Tibial artery (tissue), 4 donors: ENCODE measurements at regions not wholly inside any gene's neighbourhood (a gene's known extent, or its start where the extent isn't known, plus 50 kb on each side); places are given as distances from the start of the nearest gene placed in this dataset.

Experiments used
- DNase-seq, 2 donors: peaks; one replicate each; pipeline ENCODE4 v3.0.0-alpha.2; 2019
- H3K27ac ChIP-seq, 2 donors: fragments of 200-600 bp; sonication (generic) in 1 of 2; 1 replicate in 1 of 2; 2 replicates in 1 of 2; pipeline ENCODE4 v1.5.1; 2018 to 2019; ENCODE audit warnings: mild to moderate bottlenecking in 1 of 2
- H3K27me3 ChIP-seq, 2 donors: fragments of 200-600 bp; sonication (generic) in 1 of 2; one replicate each; pipeline versions ENCODE4 v1.5.1 to v1.6.0; 2016 to 2019
- H3K36me3 ChIP-seq, 3 donors: fragments of 200-600 bp; sonication (generic) in 2 of 3; one replicate each; pipeline ENCODE4 v1.5.1; 2016 to 2019; ENCODE audit warnings: mild to moderate bottlenecking in 2 of 3
- H3K4me1 ChIP-seq, 4 donors: fragments of 200-600 bp; sonication (generic) in 2 of 4; 1 replicate in 3 of 4; 2 replicates in 1 of 4; pipeline ENCODE4 v1.5.1; 2016 to 2019
- H3K4me3 ChIP-seq, 2 donors: fragments of 200-600 bp; sonication (generic) in 1 of 2; 1 replicate in 1 of 2; 2 replicates in 1 of 2; pipeline ENCODE4 v1.5.1; 2018 to 2019; ENCODE audit warnings: mild to moderate bottlenecking in 2 of 2
- H3K9me3 ChIP-seq, 3 donors: fragments of 200-600 bp; sonication (generic) in 1 of 3; one replicate each; pipeline ENCODE4 v1.5.1; 2016 to 2019
- CTCF ChIP-seq, 2 experiments: fragments of 200-600 bp in 1 of 2; fragments of 450-650 bp in 1 of 2; IDR thresholded peaks; one replicate each; pipeline ENCODE4 v1.5.1; 2017 to 2019; ENCODE audit warnings: antibody characterized with exemption in 2 of 2, mild to moderate bottlenecking in 1 of 2, moderate library complexity in 1 of 2
- intact Hi-C: fragments of 100-400 bp; cut with DNase I; formaldehyde crosslinking; loops from one replicate; pipeline ENCODE4 v1.15.0; 2023; ENCODE audit warnings: low total_unique reads

GRCh38 chr14:80381807-80382363 is 170.6 kb upstream of the DIO2 start:
- Histone ChIP-seq H3K36me3 (no peaks in the 10 kb centered on the region), H3K4me1 (peaks cover 0 to under 1% (median 0%) of the 10 kb centered on the region in 4 donors), H3K27me3 (no peaks in the 10 kb centered on the region), H3K9me3 (no peaks in the 10 kb centered on the region), H3K27ac (no peak overlapping the region), H3K4me3 (no peak overlapping the region)
- intact Hi-C loops = no loop called here
- no peak for TF ChIP-seq CTCF (IDR thresholded peaks at IDR 0.05)
- DNase-seq = no peak

GRCh38 chr14:80379035-80379434 is 167.7 kb upstream of the DIO2 start:
- Histone ChIP-seq H3K36me3 (no peaks in the 10 kb centered on the region), H3K4me1 (no peaks in the 10 kb centered on the region), H3K27ac (no peak overlapping the region), H3K27me3 (no peaks in the 10 kb centered on the region), H3K4me3 (no peak overlapping the region), H3K9me3 (no peaks in the 10 kb centered on the region)
- intact Hi-C loops = no loop called here
- TF ChIP-seq CTCF (IDR thresholded peaks at IDR 0.05) = no peak
- no peak for DNase-seq

GRCh38 chr14:80378084-80378690 is 166.9 kb upstream of the DIO2 start:
- H3K27ac ChIP-seq = no peak overlapping the region
- H3K4me1 ChIP-seq = no peaks in the 10 kb centered on the region
- no peaks in the 10 kb centered on the region for H3K36me3 ChIP-seq
- no peaks in the 10 kb centered on the region for H3K9me3 ChIP-seq
- DNase-seq = no peak
- no peaks in the 10 kb centered on the region for H3K27me3 ChIP-seq
- intact Hi-C loops = no loop called here
- no peak overlapping the region for H3K4me3 ChIP-seq
- TF ChIP-seq CTCF (IDR thresholded peaks at IDR 0.05) = no peak

- TF ChIP-seq CTCF (IDR thresholded peaks at IDR 0.05) = no peak
- Histone ChIP-seq H3K4me1 (no peaks in the 10 kb centered on the region), H3K27ac (no peak overlapping the region), H3K36me3 (no peaks in the 10 kb centered on the region), H3K27me3 (no peaks in the 10 kb centered on the region), H3K9me3 (no peaks in the 10 kb centered on the region), H3K4me3 (no peak overlapping the region)
- intact Hi-C loops = no loop called here
- no peak for DNase-seq
Observed at GRCh38 chr14:80364816-80365215, 153.5 kb upstream of the DIO2 start.

GRCh38 chr14:80364274-80364673 is 153.0 kb upstream of the DIO2 start:
- Histone ChIP-seq H3K27ac (no peak overlapping the region), H3K9me3 (no peaks in the 10 kb centered on the region), H3K36me3 (no peaks in the 10 kb centered on the region), H3K4me3 (no peak overlapping the region), H3K27me3 (no peaks in the 10 kb centered on the region), H3K4me1 (no peaks in the 10 kb centered on the region)
- intact Hi-C loops = no loop called here
- DNase-seq = no peak
- TF ChIP-seq CTCF (IDR thresholded peaks at IDR 0.05) = no peak
